ENCODE measurements at regions not wholly inside any gene's neighbourhood (a gene's known extent, or its start where the extent isn't known, plus 50 kb on each side); places are given as distances from the start of the nearest gene placed in this dataset.

DNA sequence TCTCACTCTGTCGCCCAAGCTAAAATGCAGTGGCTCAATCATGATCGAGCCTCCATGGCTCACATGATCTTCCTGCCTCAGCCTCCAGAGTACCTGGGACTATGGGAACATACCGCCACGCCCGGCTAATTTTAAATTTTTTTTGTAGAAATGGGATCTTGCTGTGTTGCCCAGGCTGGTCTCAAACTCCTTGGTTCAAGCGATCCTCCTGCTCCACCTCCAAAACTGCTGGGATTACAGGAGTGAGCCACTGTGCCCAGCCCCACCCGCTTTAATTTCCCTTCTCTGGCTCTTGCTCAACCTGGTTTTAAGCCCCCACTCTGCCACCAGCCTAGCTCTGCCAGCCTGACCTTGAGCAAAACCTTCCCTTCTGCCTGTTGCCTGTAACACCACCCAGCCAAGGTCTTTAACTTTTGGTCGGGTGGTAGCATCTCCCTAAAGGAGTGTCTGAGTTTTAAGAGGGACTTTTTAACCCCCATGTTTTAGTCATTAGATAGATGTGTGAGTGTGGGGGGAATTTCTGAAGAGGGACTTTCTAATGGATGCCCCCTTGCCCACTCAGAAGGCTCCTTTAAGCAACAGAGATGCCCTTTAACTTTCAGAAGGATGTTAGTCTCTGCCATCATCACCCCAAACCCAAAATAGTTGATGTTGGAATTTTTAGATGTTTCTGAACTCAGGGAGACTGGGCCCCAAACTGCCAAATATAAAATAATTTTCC, 71.8 kb upstream of the FOXP4 start:
- DNase-seq (ENCODE audit: extremely low read depth, low read depth): no peak
- TF ChIP-seq, protein P1, sequence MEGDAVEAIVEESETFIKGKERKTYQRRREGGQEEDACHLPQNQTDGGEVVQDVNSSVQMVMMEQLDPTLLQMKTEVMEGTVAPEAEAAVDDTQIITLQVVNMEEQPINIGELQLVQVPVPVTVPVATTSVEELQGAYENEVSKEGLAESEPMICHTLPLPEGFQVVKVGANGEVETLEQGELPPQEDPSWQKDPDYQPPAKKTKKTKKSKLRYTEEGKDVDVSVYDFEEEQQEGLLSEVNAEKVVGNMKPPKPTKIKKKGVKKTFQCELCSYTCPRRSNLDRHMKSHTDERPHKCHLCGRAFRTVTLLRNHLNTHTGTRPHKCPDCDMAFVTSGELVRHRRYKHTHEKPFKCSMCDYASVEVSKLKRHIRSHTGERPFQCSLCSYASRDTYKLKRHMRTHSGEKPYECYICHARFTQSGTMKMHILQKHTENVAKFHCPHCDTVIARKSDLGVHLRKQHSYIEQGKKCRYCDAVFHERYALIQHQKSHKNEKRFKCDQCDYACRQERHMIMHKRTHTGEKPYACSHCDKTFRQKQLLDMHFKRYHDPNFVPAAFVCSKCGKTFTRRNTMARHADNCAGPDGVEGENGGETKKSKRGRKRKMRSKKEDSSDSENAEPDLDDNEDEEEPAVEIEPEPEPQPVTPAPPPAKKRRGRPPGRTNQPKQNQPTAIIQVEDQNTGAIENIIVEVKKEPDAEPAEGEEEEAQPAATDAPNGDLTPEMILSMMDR (IDR thresholded peaks at IDR 0.05; ENCODE audit: low read depth, low read length): no peak

DNA sequence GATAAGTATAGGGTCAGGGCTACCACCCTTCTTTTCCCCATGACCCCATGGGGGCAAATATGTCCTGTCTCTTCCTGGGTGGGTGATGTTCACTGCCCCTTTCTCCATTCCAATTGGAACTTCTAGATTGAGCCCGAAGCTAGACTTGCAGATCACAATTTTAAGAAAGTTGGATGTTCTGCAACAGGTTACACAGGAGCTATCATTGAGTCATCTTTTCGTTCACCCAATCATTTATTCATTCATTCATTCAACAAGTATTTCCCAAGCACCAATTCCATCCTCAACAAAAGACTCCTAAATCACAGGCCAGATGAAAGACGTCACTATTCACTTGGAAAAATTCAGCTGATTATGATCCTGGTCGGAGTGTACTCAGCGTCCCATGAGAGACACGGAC, 71.0 kb upstream of the FOXP4 start:
- no peak for DNase-seq (ENCODE audit: extremely low read depth, low read depth)
- TF ChIP-seq, protein P1 (IDR thresholded peaks at IDR 0.05; ENCODE audit: low read depth, low read length): no peak

DNA sequence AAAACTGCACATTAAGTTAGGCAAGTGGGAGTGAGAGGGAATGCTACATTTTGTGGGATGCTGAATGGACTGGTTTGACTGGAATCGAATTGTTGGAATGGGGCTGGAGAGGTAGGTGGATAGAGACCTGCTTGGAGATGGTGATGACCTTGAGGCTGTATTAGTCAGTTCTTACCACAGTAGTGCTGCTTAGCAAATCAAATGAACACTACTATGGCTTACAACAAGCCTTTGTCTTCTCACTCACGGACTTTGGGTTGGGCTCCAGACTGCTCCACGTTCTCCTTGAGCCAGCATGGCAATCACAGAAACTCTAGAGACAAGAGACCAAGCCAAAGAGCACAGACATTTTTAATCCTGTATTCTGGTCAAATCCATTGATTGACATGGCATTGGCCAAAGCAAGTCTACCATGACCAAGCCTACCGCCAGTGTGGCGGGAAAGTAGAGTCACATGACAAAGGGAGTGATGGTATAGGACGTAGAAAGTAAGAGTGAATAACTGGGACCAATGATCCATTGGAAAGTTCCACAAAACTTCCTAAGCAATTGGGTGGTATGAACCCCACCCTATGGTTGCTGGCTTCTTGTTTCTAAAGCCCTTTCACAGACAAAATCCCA, 70.3 kb upstream of the FOXP4 start:
- TF ChIP-seq, protein P1 (IDR thresholded peaks at IDR 0.05; ENCODE audit: low read depth, low read length): no peak
- no peak for DNase-seq (ENCODE audit: extremely low read depth, low read depth)

DNA sequence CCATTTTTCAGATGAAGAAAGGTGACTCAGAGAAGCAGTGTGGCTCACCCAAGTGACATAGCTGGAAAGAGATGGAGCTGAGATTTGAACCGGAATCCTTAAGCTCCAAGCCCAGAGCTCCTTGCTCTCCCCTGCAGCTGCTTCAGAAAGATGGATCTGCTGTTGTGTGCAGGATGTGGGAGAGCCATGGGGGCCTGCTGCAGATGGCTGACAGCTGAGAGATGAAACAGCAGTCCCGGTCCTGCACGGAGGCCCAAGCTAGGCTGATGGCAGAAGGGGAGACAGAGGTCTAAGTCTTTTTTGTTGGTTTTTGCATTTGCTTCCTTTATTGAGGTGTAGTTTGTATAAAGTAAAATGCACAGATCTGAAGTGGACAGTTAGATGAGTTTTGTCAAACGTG, 69.8 kb upstream of the FOXP4 start:
- no peak for DNase-seq (ENCODE audit: extremely low read depth, low read depth)
- TF ChIP-seq, protein P1 (IDR thresholded peaks at IDR 0.05; ENCODE audit: low read depth, low read length): no peak

DNA sequence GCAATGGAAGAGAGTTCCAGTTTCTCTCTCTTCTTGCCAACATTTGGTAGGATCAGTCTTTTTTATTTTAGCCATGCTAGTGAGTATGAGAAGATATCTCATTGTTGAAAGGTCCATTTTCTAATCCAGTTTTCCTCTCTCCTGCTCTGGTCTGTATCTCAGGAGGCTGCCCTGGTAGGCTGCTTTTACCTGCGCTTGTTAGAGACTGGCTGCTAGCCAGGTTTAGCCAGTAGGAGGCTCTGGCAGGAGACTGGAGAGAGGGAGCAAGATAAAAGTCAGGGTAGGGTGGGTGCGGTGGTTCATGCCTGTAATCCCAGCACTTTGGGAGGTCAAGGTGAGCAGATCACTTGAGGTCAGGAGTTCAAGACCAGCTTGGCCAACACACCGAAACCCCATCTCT, 68.6 kb upstream of the FOXP4 start:
- no peak for DNase-seq (ENCODE audit: extremely low read depth, low read depth)
- TF ChIP-seq, protein P1 (IDR thresholded peaks at IDR 0.05; ENCODE audit: low read depth, low read length): no peak

DNA sequence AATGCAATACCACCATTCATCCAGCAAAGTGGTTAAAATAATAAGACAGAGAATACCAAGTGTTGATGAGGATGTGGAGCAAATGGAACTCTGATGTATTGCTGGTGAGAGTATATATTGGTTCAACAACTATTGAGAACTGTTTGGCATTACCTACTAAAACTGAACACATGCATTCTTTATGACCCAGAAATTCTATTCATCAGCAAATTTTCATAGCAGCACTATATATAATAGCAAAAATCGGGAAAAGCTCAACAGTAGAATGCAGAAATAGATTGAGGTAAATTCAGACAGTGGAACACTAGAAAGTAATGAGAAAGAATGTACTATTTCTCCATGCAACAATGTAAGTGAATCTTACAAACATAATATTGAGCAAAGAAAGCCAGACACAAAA, 62.2 kb upstream of the FOXP4 start:
- DNase-seq (ENCODE audit: extremely low read depth, low read depth): no peak
- TF ChIP-seq, protein P1 (IDR thresholded peaks at IDR 0.05; ENCODE audit: low read depth, low read length): no peak

DNA sequence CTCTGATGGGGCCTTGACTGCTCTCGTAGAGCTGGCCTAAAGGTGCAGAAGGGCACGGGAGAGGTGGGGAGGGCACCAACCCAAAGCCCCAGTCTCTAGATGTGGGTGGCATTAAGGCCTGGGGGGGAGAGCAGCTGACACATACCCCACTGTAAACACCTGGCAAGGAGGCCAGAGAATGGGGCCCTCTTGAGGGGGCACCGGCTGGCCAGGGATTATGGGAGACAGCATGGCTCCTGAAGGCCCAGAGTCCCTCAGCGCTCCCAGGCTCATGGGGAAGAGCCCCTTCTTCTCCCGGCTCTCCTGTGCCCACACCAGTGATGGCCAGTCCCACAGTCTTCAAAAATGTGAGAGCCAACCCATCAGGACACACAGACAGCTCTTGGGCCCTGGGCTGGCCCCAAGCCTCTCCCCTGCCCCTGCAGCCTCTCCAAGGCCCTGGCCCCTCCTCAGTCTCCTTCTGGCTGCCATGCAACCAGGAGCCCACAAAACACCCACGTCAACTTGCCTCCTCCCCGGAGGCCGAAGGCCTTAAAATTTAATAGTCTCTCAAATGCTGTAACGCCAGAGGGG, 58.2 kb upstream of the FOXP4 start:
- TF ChIP-seq, protein P1 (IDR thresholded peaks at IDR 0.05; ENCODE audit: low read depth, low read length): no peak
- no peak for DNase-seq (ENCODE audit: extremely low read depth, low read depth)
